ENCODE measurements at regions not wholly inside any gene's neighbourhood (a gene's known extent, or its start where the extent isn't known, plus 50 kb on each side); places are given as distances from the start of the nearest gene placed in this dataset.

- no peaks in the 10 kb centered on the region for H3K4me1 ChIP-seq (ENCODE audit: control insufficient read depth in 1 of 2, insufficient read depth in 2 of 2, low read length in 2 of 2)
- no peak overlapping the region for H3K27ac ChIP-seq (ENCODE audit: low read length)
These were observed 73.7 kb upstream of the MYCN start for GRCh38 chr2:15866563-15867193.

DNA sequence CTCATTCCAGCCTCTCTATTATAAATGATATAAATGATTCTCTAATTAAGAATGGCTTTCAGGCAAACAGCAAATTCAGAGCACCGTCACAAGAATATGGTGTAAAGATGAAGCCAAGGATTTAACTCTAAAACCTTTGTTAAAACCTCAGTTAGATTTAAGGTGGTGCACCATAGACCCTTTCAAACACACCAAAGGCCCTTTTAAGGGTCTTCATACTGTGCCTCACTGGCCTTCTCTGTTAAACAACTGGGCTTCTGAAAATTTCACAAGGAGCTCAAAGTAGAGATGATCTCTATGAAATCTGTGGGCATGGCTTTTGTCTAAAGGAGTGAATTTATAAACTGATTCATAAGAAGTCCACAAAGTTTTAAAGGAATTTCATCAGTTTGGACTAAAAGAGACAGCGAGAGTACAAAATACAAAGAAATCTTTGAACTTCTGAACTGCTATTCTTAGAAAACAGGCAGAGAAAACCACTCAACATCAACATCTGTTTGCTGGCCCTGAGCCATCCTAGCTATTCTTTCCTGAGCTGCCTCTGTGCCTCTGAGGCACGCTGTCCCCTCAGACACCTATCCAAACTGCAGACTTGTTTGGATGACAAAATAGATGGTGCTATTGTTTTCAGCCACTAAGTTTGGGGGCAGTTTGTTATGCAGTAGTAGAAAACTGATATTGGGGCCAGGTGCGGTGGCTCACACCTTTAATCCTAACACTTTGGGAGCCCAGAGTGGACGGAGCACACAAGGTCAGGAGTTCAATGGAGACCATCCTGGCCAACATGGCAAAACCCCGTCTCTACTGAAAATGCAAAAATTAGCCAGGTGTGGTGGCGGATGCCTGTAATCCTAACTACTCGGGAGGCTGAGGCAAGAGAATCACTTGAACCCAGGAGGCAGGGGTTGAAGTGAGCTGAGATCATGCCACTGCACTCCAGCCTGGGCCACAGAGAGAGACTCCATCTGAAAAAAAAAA, 72.9 kb upstream of the MYCN start:
- Histone ChIP-seq H3K27me3 (ENCODE audit: low read depth, low read length) (no peaks in the 10 kb centered on the region), H3K4me3 (ENCODE audit: low read depth in 1 of 2, low read length in 2 of 2) (no peak overlapping the region), H3K4me1 (ENCODE audit: control insufficient read depth in 1 of 2, insufficient read depth in 2 of 2, low read length in 2 of 2) (no peaks in the 10 kb centered on the region), H3K9me3 (ENCODE audit: control insufficient read depth in 1 of 2, low read length in 2 of 2) (peaks cover 0 to 8% of the 10 kb centered on the region in 2 donors), H3K27ac (ENCODE audit: low read length) (no peak overlapping the region), H3K36me3 (ENCODE audit: control insufficient read depth in 1 of 2, insufficient read depth in 2 of 2, low read length in 2 of 2) (no peaks in the 10 kb centered on the region)

More at GRCh38 chr2:15866563-15867193, 73.7 kb upstream of the MYCN start:
- no peaks in the 10 kb centered on the region for H3K27me3 ChIP-seq (ENCODE audit: low read depth, low read length)
- no peak overlapping the region for H3K4me3 ChIP-seq (ENCODE audit: low read depth in 1 of 2, low read length in 2 of 2)
- H3K9me3 ChIP-seq (ENCODE audit: control insufficient read depth in 1 of 2, low read length in 2 of 2): peaks cover 0 to 8% of the 10 kb centered on the region in 2 donors
- no peaks in the 10 kb centered on the region for H3K36me3 ChIP-seq (ENCODE audit: control insufficient read depth in 1 of 2, insufficient read depth in 2 of 2, low read length in 2 of 2)

GRCh38 chr2:15868186-15868585, 72.2 kb upstream of the MYCN start:
- H3K27me3 ChIP-seq (ENCODE audit: low read depth, low read length): no peaks in the 10 kb centered on the region
- no peak overlapping the region for H3K27ac ChIP-seq (ENCODE audit: low read length)
- H3K9me3 ChIP-seq (ENCODE audit: control insufficient read depth in 1 of 2, low read length in 2 of 2): peaks cover 0 to 8% of the 10 kb centered on the region in 2 donors
- no peaks in the 10 kb centered on the region for H3K4me1 ChIP-seq (ENCODE audit: control insufficient read depth in 1 of 2, insufficient read depth in 2 of 2, low read length in 2 of 2)
- no peaks in the 10 kb centered on the region for H3K36me3 ChIP-seq (ENCODE audit: control insufficient read depth in 1 of 2, insufficient read depth in 2 of 2, low read length in 2 of 2)
- no peak overlapping the region for H3K4me3 ChIP-seq (ENCODE audit: low read depth in 1 of 2, low read length in 2 of 2)

DNA sequence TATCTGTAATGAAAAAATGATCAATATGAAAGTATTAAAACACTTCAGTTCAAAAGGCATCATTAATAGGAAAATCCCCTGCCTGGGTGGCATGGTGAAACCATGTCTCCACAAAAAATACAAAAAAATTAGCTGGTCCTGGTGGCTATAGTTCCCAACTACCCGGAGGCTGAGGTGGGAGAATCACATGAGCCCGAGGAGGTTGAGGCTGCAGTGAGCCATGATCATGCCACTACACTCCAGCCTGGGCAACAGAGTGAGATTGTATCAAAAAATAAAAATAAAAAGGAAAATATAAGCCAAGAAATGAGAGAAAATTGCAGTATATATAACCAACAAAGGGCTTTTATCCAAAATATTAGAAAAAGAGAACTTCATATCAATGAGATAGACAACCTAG, 71.6 kb upstream of the MYCN start:
- H3K4me3 ChIP-seq (ENCODE audit: low read depth in 1 of 2, low read length in 2 of 2): no peak overlapping the region
- H3K27me3 ChIP-seq (ENCODE audit: low read depth, low read length): no peaks in the 10 kb centered on the region
- no peaks in the 10 kb centered on the region for H3K36me3 ChIP-seq (ENCODE audit: control insufficient read depth in 1 of 2, insufficient read depth in 2 of 2, low read length in 2 of 2)
- peaks cover 0 to 8% of the 10 kb centered on the region in 2 donors for H3K9me3 ChIP-seq (ENCODE audit: control insufficient read depth in 1 of 2, low read length in 2 of 2)
- H3K27ac ChIP-seq (ENCODE audit: low read length): no peak overlapping the region
- no peaks in the 10 kb centered on the region for H3K4me1 ChIP-seq (ENCODE audit: control insufficient read depth in 1 of 2, insufficient read depth in 2 of 2, low read length in 2 of 2)

- Histone ChIP-seq H3K9me3 (ENCODE audit: control insufficient read depth in 1 of 2, low read length in 2 of 2) (peaks cover 0 to 8% of the 10 kb centered on the region in 2 donors), H3K4me1 (ENCODE audit: control insufficient read depth in 1 of 2, insufficient read depth in 2 of 2, low read length in 2 of 2) (no peaks in the 10 kb centered on the region), H3K4me3 (ENCODE audit: low read depth in 1 of 2, low read length in 2 of 2) (no peak overlapping the region), H3K36me3 (ENCODE audit: control insufficient read depth in 1 of 2, insufficient read depth in 2 of 2, low read length in 2 of 2) (no peaks in the 10 kb centered on the region), H3K27me3 (ENCODE audit: low read depth, low read length) (no peaks in the 10 kb centered on the region), H3K27ac (ENCODE audit: low read length) (no peak overlapping the region)
These were observed 71.0 kb upstream of the MYCN start for GRCh38 chr2:15869396-15869795.

GRCh38 chr2:15869871-15870270, 70.5 kb upstream of the MYCN start:
- Histone ChIP-seq H3K4me3 (ENCODE audit: low read depth in 1 of 2, low read length in 2 of 2) (no peak overlapping the region), H3K9me3 (ENCODE audit: control insufficient read depth in 1 of 2, low read length in 2 of 2) (peaks cover 0 to 8% of the 10 kb centered on the region in 2 donors), H3K4me1 (ENCODE audit: control insufficient read depth in 1 of 2, insufficient read depth in 2 of 2, low read length in 2 of 2) (no peaks in the 10 kb centered on the region), H3K36me3 (ENCODE audit: control insufficient read depth in 1 of 2, insufficient read depth in 2 of 2, low read length in 2 of 2) (no peaks in the 10 kb centered on the region), H3K27ac (ENCODE audit: low read length) (no peak overlapping the region), H3K27me3 (ENCODE audit: low read depth, low read length) (no peaks in the 10 kb centered on the region)

GRCh38 chr2:15870565-15870964, 69.8 kb upstream of the MYCN start:
- Histone ChIP-seq H3K9me3 (ENCODE audit: control insufficient read depth in 1 of 2, low read length in 2 of 2) (peaks cover 0 to 8% of the 10 kb centered on the region in 2 donors), H3K4me1 (ENCODE audit: control insufficient read depth in 1 of 2, insufficient read depth in 2 of 2, low read length in 2 of 2) (no peaks in the 10 kb centered on the region), H3K36me3 (ENCODE audit: control insufficient read depth in 1 of 2, insufficient read depth in 2 of 2, low read length in 2 of 2) (no peaks in the 10 kb centered on the region), H3K4me3 (ENCODE audit: low read depth in 1 of 2, low read length in 2 of 2) (no peak overlapping the region), H3K27me3 (ENCODE audit: low read depth, low read length) (no peaks in the 10 kb centered on the region), H3K27ac (ENCODE audit: low read length) (no peak overlapping the region)

GRCh38 chr2:15871239-15871783, 69.0 kb upstream of the MYCN start:
- Histone ChIP-seq H3K36me3 (ENCODE audit: control insufficient read depth in 1 of 2, insufficient read depth in 2 of 2, low read length in 2 of 2) (no peaks in the 10 kb centered on the region), H3K9me3 (ENCODE audit: control insufficient read depth in 1 of 2, low read length in 2 of 2) (peaks cover 0 to 10% of the 10 kb centered on the region in 2 donors), H3K4me3 (ENCODE audit: low read depth in 1 of 2, low read length in 2 of 2) (no peak overlapping the region)

GRCh38 chr2:15872854-15873253, 67.5 kb upstream of the MYCN start:
- Histone ChIP-seq H3K36me3 (ENCODE audit: control insufficient read depth in 1 of 2, insufficient read depth in 2 of 2, low read length in 2 of 2) (no peaks in the 10 kb centered on the region), H3K4me1 (ENCODE audit: control insufficient read depth in 1 of 2, insufficient read depth in 2 of 2, low read length in 2 of 2) (no peaks in the 10 kb centered on the region), H3K27ac (ENCODE audit: low read length) (no peak overlapping the region), H3K27me3 (ENCODE audit: low read depth, low read length) (no peaks in the 10 kb centered on the region), H3K4me3 (ENCODE audit: low read depth in 1 of 2, low read length in 2 of 2) (no peak overlapping the region), H3K9me3 (ENCODE audit: control insufficient read depth in 1 of 2, low read length in 2 of 2) (peaks cover 6 to 9% of the 10 kb centered on the region in 2 donors)

More at GRCh38 chr2:15871239-15871783, 69.0 kb upstream of the MYCN start:
- Histone ChIP-seq H3K27me3 (ENCODE audit: low read depth, low read length) (no peaks in the 10 kb centered on the region), H3K27ac (ENCODE audit: low read length) (no peak overlapping the region), H3K4me1 (ENCODE audit: control insufficient read depth in 1 of 2, insufficient read depth in 2 of 2, low read length in 2 of 2) (no peaks in the 10 kb centered on the region)

DNA sequence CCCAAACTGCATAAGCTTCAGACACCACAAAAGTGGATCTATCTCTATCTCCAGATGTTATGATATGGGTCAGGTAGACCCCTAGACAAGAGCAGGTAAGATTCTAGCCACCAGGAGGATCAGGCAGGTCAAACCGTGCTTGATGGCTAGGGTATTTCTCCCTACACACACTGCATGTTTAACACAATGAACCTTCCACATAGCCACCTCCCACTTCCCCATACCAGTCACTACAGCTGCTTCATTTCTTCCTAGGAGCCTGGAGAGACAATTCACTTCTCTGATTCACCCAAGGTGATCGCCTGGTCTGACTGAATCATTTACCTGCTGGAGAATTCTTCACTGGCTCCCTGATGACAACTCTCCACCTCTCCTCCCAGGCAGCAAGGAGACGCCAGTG, 66.0 kb upstream of the MYCN start:
- Histone ChIP-seq H3K27me3 (ENCODE audit: low read depth, low read length) (no peaks in the 10 kb centered on the region), H3K4me3 (ENCODE audit: low read depth in 1 of 2, low read length in 2 of 2) (no peak overlapping the region), H3K4me1 (ENCODE audit: control insufficient read depth in 1 of 2, insufficient read depth in 2 of 2, low read length in 2 of 2) (no peaks in the 10 kb centered on the region), H3K9me3 (ENCODE audit: control insufficient read depth in 1 of 2, low read length in 2 of 2) (peaks cover 6 to 8% of the 10 kb centered on the region in 2 donors), H3K27ac (ENCODE audit: low read length) (no peak overlapping the region), H3K36me3 (ENCODE audit: control insufficient read depth in 1 of 2, insufficient read depth in 2 of 2, low read length in 2 of 2) (no peaks in the 10 kb centered on the region)
